ENCODE measurements at regions not wholly inside any gene's neighbourhood (a gene's known extent, or its start where the extent isn't known, plus 50 kb on each side); places are given as distances from the start of the nearest gene placed in this dataset.
A peak's percentile ranks its signal among the peaks of the same experiment; 100 is the strongest.

DNA sequence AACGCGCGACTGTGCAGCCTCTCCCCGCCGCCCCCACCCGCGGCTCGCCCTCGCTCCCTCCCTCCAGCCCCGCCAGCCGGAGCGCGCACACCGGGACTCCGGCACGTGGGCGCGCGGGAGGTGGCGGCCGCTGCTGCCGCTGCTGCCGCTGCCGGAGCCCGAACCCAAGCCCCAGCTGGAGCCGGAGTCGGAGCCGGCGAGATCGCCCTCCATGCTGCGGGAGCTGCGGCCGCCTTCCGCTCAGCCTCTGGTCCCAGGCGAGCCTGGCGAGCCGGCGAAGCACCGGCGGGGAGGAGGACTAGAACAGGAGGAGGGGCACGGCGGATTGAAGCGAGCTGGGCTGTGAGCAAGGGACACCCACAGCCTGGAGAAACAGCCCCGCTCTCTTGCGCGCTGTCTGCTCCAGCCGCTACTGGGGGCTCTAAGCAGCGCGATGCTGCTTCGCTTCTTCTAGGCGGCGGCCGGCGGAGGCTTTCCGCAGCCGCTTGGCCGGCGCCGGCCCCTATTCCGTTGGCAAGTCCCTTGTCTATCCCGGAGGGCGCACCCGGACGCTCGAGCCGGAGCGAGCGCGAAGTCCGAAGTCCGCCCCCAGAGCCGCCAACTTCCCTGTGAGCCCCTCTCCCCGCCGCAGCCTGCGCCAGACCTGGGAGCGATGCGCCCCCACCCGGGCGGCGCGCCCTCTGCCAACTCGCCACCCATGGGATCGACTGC lies 598.7 kb upstream of the SGCD start:
- peak; percentile 87 for DNase-seq

DNA sequence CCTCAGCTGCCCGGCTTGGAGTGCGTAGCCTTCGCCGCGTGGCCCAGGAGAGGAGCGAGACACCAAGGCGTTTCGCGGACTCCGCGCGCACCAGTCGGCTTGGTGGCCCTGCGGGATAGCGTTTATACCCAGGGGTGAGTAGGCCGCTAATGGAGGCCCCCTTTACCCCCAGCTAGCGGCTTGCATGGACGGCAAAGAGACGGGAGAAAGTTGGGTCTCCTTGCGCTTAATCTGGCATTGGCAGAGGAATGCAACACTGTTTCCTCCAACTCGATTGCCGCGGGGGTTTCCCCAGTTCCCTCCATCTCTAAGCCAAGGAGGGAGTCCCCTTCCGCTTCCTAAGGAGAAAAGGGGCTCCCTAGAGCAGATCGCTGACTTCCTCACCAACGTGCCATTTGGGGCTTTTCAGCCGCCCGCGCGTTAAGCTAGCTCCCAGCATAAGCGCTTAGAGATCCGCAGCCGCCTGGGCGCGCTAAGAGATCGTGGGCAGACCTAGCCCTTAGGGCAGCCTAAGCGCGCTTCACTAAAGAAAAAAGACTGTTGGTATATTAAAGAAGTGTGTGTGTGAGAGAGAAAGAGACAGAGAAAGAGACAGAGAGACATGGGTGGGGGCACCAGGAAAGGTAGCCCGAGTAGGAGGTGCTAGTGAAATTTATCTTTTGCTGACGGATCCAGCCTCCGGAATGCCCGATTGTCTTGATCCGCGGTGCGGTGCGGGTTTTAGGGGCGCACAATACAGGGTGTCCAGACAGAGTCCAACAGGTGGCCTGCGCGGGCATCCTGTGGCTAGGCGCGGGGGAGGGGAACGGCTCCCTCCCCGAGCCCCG lies 597.9 kb upstream of the SGCD start:
- DNase-seq = peak; percentile 77

DNA sequence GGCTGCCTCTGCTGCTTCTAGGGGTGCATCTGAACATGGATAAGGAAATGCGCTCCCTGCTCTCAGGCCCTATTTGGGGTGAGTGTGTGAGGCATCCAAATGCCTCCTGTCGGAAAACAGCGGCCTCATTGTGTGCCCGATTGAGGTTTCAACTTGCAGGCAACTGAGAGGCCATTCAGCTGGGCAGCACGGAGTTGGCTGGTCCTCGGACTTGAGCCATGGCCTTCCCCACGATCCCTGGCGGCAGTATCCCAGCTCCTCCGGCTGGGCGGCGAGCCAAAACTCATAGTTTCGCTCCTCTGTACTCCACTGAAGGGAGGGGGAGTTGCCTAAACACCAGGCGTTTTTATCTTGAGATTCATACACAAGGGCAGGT lies 597.3 kb upstream of the SGCD start:
- peak; percentile 52 for DNase-seq

DNA sequence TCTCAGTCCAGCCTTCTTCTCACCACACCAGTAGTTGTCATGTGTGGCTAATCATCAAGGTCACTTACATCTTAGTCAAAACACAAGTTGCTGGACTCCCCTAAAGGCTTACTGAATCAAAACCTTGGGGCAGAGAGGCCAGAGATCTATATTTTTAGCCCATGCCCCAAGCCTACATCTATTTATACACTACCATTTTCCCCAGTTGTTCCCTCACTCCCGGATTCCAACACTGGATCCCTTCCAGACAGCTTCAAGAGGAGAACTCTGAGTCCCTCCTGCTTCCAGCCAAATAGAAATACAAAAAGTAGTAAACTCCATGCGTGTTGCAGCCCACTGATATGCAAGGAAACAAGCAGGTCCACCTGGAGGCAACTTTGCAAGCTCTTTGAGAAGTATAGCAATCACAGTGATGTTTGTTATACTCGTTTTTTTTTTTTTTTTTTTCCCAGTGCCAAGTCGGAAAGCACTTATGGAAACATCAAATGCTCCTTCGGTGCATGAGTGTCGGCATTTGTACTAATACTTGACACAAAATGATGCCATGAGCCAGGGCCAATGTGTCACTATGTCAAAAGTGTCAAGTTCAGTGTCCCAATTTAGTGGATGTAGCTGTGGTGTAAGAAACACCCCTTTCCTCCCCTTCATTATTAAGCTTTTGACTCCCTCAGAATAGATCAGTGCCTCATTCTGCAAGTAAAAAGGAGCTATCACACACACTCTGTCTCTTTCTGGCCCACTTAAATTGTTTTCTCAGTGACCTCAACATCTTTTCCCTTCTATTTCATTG lies 594.2 kb upstream of the SGCD start:
- DNase-seq = no peak

DNA sequence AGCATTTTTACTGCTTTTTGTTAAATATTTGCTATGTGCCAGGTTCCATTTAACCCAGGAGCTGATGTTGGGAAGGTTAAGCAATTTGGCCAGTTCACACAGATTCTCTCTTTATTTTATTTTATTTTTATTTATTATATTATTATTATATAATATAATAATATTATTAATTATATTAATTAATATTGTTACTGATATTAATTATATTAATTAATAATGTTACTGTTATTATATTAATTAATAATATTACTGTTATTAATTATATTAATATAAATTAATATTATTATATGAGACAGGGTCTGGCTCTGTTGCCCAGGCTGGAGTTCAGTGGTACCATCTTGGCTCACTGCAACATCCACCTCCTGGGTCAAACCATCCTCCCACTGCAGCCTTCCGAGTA lies 593.0 kb upstream of the SGCD start:
- no peak for DNase-seq

DNA sequence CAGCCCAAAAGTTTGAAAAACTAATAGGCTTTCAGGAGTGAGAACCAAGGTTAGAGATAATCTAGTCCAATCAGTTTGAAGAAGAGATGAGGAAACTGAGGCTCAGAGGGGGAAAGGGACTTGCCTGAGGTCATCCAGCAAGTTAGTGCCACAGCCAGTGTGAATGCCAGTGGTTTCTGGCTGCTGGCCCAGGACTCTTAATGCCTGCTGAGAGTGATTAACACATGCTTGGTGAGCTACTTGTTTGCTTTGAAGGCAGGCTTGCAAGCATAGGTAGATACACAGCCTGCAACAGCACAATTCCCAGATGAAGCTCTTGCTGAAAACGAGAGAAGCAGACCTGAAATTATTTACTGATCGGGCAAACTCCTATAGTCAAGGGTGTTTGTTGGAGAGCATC lies 591.6 kb upstream of the SGCD start:
- DNase-seq = no peak

DNA sequence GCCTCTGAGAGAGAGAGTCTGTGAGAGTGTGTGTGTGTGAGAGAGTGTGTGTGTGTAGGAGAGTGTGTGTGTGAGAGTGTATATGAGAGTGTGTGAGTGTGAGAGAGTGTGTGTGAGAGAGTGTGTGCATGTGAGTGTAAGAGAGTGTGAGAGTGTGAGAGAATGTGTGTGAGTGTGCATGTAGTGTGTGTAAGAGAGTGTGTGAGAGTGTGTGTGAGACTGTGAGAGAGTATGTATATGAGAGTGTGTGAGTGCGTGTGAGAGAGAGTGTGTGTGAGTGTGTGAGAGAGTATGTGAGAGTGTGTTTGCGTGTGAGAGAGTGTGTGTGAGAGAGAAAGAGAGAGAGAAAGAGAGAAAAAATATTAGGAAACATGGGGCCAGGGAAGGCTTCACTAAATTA lies 588.3 kb upstream of the SGCD start:
- DNase-seq = no peak

DNA sequence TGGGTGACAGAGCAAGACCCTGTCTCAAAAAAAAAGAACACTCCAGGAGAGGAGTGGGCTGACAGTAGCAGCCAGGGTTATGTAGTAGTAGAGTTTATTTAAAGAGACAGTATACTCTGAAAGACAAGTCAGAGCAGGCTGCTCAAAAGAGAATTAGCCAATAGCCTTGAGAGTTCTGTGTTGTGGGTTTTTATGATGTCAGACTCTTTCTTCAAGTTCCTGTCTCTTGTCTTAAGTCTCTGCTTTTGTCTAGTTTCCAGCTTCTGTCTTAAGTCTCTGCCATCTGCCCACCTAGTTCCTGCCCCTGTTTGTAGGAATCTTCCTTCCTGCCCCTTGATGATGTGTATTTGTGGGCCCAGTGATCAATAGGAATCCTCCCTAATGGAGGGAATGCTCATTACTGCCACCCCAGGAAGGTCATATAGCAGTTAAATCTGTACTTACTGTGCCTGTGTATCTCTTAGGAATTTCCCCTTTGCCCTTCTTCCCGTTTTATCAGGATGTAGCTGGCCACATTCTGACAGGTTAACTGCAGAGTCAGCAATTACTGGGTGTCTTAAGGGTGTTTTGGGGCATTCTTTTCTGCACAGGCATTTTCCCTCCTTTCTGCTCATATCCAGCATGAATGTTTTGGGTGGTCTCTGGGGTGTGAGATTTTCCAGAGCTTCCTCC lies 580.5 kb upstream of the SGCD start:
- no peak for DNase-seq

DNA sequence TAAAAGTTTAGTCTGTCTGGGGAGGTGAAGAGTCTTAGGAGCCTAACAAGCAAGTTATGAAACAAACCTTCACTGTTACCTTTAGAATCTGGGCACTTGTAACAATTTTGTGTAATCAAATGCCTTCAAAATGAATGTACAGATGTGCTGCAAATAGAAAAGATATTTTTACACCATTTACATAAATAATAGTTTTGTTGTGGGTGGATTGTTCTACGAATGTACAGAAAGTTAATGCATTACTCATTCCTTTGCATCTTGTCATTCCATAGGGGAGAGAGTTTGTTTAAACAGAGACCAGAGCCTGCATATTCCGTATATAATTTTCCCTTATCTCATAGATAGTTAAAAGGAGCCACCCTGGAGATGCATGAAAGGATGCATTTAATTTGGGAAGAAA lies 576.9 kb upstream of the SGCD start:
- no peak for DNase-seq

DNA sequence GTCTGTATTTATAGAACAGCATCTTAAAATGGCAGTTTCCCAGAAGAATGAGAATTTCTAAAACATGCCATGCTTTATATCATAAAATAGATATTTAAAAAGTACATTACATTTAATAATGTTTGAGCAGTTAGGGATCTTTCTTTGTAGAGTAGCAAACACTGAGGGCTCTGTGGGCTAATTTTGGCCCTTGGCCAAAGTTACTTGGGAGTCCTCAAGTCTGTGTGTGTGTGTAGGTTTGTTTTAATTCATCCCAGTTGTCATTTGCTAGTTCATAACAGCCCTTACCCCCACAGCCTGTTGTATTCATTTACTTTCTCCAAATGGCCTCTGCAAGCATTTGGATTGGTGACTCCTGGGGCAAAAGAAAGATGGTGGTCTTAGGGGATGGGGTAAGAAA lies 576.4 kb upstream of the SGCD start:
- DNase-seq = no peak

DNA sequence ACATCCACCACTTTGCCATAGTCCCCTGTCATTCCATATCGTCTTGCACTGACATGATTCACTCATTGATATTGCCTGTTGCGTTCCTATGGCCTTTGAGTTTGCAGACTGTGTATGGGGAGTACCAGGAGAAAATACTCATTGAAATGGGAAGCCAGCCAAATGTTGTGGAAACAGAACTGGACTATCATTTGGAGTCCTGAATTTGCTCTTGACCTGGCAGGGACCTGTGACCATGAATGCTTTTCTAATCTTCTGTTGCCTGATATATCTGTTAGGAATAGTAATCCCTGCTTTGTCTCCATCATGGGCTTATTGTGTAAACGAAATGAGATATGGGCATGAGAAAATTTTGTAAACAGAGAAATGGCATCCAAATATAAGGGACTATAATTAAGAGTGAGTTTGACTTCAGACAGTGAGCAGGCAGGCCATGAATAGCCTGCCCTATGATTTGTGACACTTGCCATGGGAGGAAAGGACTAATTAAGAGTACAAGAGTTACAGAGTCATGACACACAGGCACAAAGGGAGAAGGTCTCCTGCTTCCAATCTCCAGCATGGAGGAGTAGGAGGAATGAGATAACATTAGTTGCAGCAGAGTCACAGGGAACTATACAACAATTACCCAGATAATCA lies 572.9 kb upstream of the SGCD start:
- no peak for DNase-seq

DNA sequence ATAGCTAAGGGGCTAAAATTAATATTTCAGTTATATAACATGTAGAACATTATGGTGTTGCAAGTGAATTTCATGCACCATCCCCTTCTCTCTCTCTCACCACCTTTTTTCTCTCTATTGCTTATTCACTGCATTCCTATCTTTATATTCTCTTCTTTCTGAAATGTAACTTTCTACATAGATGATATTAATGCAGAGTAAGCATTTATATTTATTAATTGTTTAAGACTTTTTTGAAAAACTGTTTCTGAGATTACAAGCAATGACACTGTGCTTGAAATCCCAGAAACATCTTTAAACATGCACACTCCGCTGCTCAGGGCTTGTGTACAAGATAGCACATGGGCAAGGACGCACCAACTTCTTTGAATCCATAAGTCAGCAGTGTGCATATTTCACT lies 567.7 kb upstream of the SGCD start:
- DNase-seq = no peak

DNA sequence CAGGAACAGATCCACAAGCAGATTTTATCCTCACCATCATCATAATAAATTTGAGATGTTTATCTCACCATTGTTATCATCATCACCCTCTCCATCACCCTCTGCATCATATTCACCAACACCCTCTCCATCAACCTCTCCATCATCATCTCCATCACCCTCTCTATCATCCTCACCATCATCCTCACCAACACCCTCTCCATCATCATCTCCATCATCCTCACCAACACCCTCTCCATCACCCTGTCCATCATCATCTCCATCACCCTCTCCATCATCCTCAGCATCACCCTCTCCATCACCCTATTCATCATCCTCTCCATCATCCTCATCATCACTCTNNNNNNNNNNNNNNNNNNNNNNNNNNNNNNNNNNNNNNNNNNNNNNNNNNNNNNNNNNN lies 567.0 kb upstream of the SGCD start:
- DNase-seq = no peak

DNA sequence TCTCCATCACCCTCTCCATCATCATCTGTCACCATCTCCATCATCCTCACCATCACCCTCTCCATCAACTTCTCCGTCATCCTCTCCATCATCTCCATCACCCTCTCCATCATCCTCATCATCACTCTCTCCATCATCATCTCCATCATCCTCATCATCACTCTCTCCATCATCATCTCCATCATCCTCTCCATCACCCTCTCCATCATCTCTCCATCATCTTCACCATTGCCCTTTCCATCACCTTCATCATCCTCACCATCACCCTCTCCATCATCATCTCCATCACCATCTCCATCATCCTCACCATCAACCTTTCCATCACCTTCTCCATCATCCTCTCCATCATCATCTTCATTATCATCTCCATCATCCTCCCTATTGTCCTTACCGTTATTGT lies 565.5 kb upstream of the SGCD start:
- DNase-seq = no peak

DNA sequence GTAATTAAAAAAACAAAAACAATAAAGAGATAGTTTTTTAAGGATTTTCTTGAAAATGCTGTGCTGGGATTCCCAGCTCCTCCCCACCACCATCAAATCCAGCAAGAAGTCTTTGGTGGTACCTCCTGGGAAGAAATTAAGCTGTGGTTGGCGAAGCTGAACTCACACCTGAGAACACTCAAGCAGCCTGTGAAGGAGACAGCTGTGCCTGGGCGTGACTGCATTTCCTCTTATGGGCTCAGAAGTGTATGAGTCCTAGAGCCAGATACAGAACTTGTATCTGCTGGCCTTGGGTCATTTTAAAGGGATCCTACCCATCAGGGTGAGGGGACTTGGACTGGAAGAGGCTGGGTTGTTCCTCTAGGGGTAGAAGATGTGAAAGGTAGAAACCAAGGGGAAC lies 561.2 kb upstream of the SGCD start:
- DNase-seq = no peak

DNA sequence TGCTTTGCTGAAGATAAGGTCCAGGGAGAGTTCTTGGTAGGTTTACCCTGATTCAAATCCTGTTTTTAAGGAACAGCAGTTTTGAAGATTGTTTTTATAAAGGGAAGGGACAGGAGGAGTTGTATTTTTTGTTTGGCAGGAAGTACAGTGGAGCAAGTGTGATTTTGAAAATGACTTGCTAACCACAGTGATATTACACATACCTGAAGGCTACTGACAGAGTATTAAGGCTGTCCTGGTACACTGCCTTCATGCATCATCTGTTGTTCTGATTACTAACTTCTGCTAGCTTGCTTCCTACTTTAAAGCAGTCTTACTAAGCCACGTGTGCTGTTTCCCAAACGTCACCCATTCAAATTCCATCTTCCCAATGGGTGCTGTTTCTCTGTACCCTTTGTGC lies 559.5 kb upstream of the SGCD start:
- no peak for DNase-seq

DNA sequence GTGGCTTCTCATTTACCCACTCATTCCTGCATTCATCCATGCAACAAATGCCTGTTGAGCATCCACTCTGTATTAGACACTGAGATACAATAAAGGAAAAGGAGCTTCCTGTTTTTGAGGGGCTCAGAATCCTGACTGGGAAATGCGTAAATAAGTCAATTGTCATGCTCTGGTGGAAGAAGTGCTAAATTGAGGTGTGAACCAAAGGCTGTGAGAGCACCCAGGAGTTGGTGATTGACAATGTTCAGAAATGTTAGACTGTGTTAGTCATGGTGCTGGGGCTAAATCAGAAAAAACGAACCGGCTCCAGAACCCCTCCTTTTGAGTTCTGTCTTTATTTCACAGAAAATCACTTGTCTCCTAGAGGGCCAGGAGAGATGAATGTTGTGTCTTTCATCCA lies 558.6 kb upstream of the SGCD start:
- no peak for DNase-seq

DNA sequence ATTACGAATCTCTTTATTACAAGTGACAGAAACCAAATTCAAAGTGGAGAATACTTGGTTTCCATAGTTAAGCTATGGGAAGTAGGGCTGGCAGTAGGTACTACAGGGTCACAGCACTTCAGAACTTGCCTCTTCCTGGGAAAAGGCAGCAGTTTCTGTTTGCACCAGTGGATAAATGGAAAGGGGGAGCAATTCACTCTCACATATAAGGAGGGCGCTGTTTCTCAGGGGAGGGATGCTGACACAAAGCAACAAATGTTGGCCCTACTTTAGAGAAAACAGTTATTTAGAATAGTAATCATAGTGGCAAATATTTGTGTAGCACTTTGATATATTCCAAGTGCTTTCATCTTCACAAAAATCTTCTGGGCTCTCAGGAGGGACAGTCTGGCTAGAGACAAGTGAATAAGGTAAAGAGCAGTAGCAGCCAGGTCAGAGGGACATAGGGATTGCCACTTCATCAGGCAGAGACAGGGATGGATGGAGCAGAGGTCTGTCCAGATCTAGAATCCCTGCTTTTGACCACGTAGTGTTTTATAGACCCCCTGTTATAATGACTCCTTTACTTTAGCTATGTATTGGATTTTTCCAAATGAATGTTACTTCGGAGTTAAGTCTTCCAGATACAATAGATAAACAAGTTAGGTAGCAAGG lies 554.8 kb upstream of the SGCD start:
- DNase-seq = no peak

DNA sequence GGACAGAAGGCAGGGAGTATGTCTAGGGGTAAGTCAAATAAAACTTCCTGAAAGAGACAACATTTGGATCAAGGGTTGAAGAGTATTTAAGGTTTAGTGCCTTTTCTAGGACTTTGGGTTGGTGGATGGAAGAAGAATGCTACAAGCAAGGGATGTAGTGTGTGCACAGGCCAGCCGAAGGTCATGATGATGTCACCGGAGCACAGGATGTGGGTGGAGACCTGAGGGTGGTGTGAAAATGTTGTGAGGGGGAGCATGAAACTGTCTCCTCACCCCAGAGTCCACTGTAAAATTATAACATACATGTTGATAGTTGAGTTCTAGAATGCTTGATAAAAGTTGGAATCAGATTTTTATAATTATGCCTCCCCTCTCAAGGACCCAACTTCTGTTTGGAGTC lies 553.3 kb upstream of the SGCD start:
- no peak for DNase-seq

DNA sequence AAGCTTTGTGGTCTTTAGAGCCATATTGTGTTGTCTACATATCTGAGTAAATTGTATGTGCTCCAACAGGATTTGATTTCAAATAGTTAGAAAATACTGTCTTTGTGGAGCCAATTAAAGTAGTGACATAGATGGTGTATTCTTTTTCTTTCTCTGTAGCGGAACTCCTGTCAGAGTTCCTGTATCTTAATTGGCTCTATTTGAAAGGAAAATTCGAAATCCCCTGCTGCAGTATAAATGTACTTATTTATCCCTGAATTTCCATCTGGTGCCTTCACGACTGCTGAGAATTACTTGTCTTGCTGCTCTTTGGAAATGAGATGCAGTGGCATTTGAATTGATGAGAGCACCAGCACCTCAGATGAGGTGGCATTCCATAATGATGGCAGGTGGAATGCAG lies 546.7 kb upstream of the SGCD start:
- no peak for DNase-seq

DNA sequence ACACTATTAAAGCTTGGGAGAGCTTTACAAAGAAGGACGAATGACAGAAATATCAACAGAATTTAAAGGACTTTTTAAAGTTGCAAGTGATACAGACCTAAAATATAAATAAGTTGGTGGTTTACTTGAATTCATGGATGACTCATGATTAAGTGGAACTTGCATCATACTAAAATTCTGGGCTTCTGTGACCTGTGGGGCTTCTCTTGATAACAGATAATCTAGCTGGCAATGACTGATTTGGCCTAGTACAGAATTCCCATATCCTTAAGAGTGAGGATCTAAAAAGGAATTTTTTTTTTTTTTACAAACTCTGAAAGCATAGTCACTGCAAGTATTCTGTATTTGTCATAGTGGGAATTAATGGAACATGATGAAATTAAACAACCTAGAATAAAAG lies 543.7 kb upstream of the SGCD start:
- DNase-seq = no peak

DNA sequence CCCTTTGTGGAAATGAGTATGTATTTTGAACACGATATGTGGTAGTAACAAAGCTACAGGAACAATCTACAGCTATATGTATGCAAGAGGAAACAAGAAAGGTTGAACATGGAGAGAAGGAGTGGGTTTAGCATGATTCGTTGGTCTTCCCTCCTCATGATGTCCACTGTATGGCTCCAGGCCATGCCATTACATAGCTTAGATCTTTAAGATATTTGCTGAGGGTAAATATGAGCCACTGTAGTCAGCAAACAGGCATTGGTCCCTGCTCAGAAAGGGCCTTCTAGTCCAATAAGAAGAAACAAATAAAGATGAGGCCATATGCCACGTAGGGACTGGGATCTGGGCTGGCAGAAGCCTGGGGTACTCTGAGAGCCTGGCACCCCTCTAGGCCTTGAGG lies 543.2 kb upstream of the SGCD start:
- no peak for DNase-seq

Measured in eye (tissue), 1 donor.